ENCODE measurements at regions not wholly inside any gene's neighbourhood (a gene's known extent, or its start where the extent isn't known, plus 50 kb on each side); places are given as distances from the start of the nearest gene placed in this dataset.

- TF ChIP-seq REST (IDR thresholded peaks at IDR 0.05; ENCODE audit: insufficient read depth in 1 of 2, low read depth in 2 of 2, low read length in 2 of 2) (no peak), FOXP2 (optimal IDR thresholded peaks at IDR 0.05; ENCODE audit: borderline replicate concordance, extremely low read depth, extremely low read length, insufficient read depth) (no peak), TAF1 (IDR thresholded peaks at IDR 0.05; ENCODE audit: borderline replicate concordance, insufficient read depth, low read length) (no peak), SIN3A (IDR thresholded peaks at IDR 0.05; ENCODE audit: borderline replicate concordance, insufficient read depth, low read length) (no peak), POLR2AphosphoS5 (IDR thresholded peaks at IDR 0.05; ENCODE audit: low read depth, low read length) (no peak)
Observed at GRCh38 chr16:76639685-76640289, 362.6 kb downstream of the CNTNAP4 start.

- no peak for TF ChIP-seq SIN3A (IDR thresholded peaks at IDR 0.05; ENCODE audit: borderline replicate concordance, insufficient read depth, low read length)
- no peak for TF ChIP-seq TAF1 (IDR thresholded peaks at IDR 0.05; ENCODE audit: borderline replicate concordance, insufficient read depth, low read length)
- no peak for TF ChIP-seq POLR2AphosphoS5 (IDR thresholded peaks at IDR 0.05; ENCODE audit: low read depth, low read length)
- no peak for TF ChIP-seq REST (IDR thresholded peaks at IDR 0.05; ENCODE audit: insufficient read depth in 1 of 2, low read depth in 2 of 2, low read length in 2 of 2)
- TF ChIP-seq FOXP2 (optimal IDR thresholded peaks at IDR 0.05; ENCODE audit: borderline replicate concordance, extremely low read depth, extremely low read length, insufficient read depth), result no peak
Observed at GRCh38 chr16:76650582-76650981, 373.4 kb downstream of the CNTNAP4 start.

- no peak for TF ChIP-seq REST (IDR thresholded peaks at IDR 0.05; ENCODE audit: insufficient read depth in 1 of 2, low read depth in 2 of 2, low read length in 2 of 2)
- TF ChIP-seq TAF1 (IDR thresholded peaks at IDR 0.05; ENCODE audit: borderline replicate concordance, insufficient read depth, low read length), result no peak
- TF ChIP-seq SIN3A (IDR thresholded peaks at IDR 0.05; ENCODE audit: borderline replicate concordance, insufficient read depth, low read length), result no peak
- no peak for TF ChIP-seq POLR2AphosphoS5 (IDR thresholded peaks at IDR 0.05; ENCODE audit: low read depth, low read length)
- TF ChIP-seq FOXP2 (optimal IDR thresholded peaks at IDR 0.05; ENCODE audit: borderline replicate concordance, extremely low read depth, extremely low read length, insufficient read depth), result no peak
Observed at GRCh38 chr16:76653390-76654026, 376.3 kb downstream of the CNTNAP4 start.

GRCh38 chr16:76654088-76654820 lies 377.1 kb downstream of the CNTNAP4 start:
- TF ChIP-seq REST (IDR thresholded peaks at IDR 0.05; ENCODE audit: insufficient read depth in 1 of 2, low read depth in 2 of 2, low read length in 2 of 2), result no peak
